ENCODE measurements at regions not wholly inside any gene's neighbourhood (a gene's known extent, or its start where the extent isn't known, plus 50 kb on each side); places are given as distances from the start of the nearest gene placed in this dataset.

DNA sequence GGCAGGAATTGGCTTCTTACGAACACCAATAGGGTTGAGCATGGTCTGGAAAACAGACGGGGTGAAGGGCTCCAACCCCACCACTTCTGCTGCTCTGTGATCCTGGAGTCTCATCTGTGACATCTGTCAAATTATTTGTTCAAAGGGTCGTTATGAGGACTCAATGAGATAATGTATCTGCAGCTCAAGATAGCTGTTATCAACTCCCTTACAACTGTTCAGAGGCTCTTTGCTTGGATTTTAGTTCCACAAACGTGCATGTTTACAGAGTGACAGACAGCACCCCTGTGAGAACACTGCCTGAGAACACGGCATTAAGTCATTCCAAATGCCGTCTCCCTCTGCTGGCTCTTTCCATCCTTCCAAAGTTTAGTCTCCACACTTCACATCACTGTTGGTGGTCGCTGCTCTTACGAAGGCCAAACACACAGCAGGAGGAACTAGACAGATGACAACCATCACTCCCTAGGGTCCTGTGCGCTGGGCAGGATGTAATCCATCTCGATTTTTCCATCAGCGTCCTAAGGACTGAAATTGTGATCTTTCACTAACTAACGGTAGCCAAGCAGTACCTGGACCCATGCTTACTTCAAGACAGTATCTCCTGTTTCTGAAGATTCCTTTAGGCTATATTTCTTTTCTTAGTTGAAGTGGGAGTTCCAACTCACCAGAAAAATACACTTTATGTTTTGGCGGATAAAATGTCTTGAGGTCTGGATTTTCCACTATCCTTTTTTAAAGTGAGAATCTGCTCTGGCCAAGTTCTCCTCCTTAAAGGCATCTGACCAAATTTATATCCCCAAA, 220.3 kb downstream of the ANAPC1 start:
- H3K9ac ChIP-seq (ENCODE audit: insufficient read depth in 1 of 2, low read length in 2 of 2) = no peak overlapping the region
- peaks cover 0 to 19% (median 0%) of the 10 kb centered on the region in 5 donors for H3K4me1 ChIP-seq (ENCODE audit: control insufficient read depth in 5 of 5, insufficient read depth in 5 of 5, low read length in 5 of 5)
- WGBS, 2 donors = 72 to 76% methylated on average over 13 of the region's 13 CpGs
- TF ChIP-seq, protein P1, sequence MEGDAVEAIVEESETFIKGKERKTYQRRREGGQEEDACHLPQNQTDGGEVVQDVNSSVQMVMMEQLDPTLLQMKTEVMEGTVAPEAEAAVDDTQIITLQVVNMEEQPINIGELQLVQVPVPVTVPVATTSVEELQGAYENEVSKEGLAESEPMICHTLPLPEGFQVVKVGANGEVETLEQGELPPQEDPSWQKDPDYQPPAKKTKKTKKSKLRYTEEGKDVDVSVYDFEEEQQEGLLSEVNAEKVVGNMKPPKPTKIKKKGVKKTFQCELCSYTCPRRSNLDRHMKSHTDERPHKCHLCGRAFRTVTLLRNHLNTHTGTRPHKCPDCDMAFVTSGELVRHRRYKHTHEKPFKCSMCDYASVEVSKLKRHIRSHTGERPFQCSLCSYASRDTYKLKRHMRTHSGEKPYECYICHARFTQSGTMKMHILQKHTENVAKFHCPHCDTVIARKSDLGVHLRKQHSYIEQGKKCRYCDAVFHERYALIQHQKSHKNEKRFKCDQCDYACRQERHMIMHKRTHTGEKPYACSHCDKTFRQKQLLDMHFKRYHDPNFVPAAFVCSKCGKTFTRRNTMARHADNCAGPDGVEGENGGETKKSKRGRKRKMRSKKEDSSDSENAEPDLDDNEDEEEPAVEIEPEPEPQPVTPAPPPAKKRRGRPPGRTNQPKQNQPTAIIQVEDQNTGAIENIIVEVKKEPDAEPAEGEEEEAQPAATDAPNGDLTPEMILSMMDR (IDR thresholded peaks at IDR 0.05; ENCODE audit: control extremely low read depth, extremely low read depth) = no peak
- no peak overlapping the region for H3K27ac ChIP-seq (ENCODE audit: low read depth in 1 of 2, low read length in 1 of 2)
- no peaks in the 10 kb centered on the region for H3K36me3 ChIP-seq (ENCODE audit: control insufficient read depth in 4 of 4, insufficient read depth in 4 of 4, low read length in 4 of 4)
- H3K27me3 ChIP-seq (ENCODE audit: control insufficient read depth in 3 of 3, insufficient read depth in 3 of 3, low read length in 2 of 3) = no peaks in the 10 kb centered on the region
- H3K4me3 ChIP-seq = no peak overlapping the region
- ATAC-seq (ENCODE audit: insufficient read depth, low FRiP score) (no peak), DNase-seq (peak; percentile 46 to 79 (median 66))
- peaks cover 0 to 2% (median 0%) of the 10 kb centered on the region in 4 donors for H3K9me3 ChIP-seq (ENCODE audit: control insufficient read depth in 4 of 4, insufficient read depth in 3 of 4, low read length in 3 of 4)

GRCh38 chr2:111664275-111664850, 219.6 kb downstream of the ANAPC1 start:
- WGBS, 2 donors = 79 to 83% methylated on average over 4 of the region's 4 CpGs
- no peaks in the 10 kb centered on the region for H3K36me3 ChIP-seq (ENCODE audit: control insufficient read depth in 4 of 4, insufficient read depth in 4 of 4, low read length in 4 of 4)
- DNase-seq (no peak), ATAC-seq (ENCODE audit: insufficient read depth, low FRiP score) (no peak)
- H3K9me3 ChIP-seq (ENCODE audit: control insufficient read depth in 4 of 4, insufficient read depth in 3 of 4, low read length in 3 of 4) = peaks cover 0 to 2% (median 0%) of the 10 kb centered on the region in 4 donors
- H3K27me3 ChIP-seq (ENCODE audit: control insufficient read depth in 3 of 3, insufficient read depth in 3 of 3, low read length in 2 of 3) = no peaks in the 10 kb centered on the region
- H3K4me3 ChIP-seq = no peak overlapping the region
- H3K4me1 ChIP-seq (ENCODE audit: control insufficient read depth in 5 of 5, insufficient read depth in 5 of 5, low read length in 5 of 5) = peaks cover 0 to 19% (median 0%) of the 10 kb centered on the region in 5 donors
- H3K27ac ChIP-seq (ENCODE audit: low read depth in 1 of 2, low read length in 1 of 2) = no peak overlapping the region
- TF ChIP-seq, protein P1 (IDR thresholded peaks at IDR 0.05; ENCODE audit: control extremely low read depth, extremely low read depth) = no peak
- no peak overlapping the region for H3K9ac ChIP-seq (ENCODE audit: insufficient read depth in 1 of 2, low read length in 2 of 2)

DNA sequence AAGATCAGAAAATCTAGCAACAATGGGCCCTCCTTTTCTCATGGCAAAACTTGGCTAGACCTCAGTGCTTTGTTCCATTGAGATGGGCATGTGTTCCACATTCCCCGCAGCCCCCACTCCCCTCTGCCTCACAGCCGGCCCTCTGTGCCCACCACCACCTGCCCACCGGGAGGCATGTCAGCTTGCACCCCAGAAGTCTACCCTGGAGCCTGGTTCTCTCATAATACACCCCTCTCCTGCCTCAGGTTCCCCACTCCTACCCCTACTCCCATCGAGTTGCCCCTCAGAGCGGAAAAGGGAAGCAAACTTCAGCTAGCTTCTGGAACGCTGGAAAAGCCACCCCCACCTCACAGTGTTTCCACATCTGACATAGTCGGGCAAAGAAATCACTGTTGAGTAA, 219.0 kb downstream of the ANAPC1 start:
- H3K9me3 ChIP-seq (ENCODE audit: control insufficient read depth in 4 of 4, insufficient read depth in 3 of 4, low read length in 3 of 4) = peaks cover 0 to 2% (median 0%) of the 10 kb centered on the region in 4 donors
- H3K36me3 ChIP-seq (ENCODE audit: control insufficient read depth in 4 of 4, insufficient read depth in 4 of 4, low read length in 4 of 4) = no peaks in the 10 kb centered on the region
- peaks cover 0 to 19% (median 0%) of the 10 kb centered on the region in 5 donors for H3K4me1 ChIP-seq (ENCODE audit: control insufficient read depth in 5 of 5, insufficient read depth in 5 of 5, low read length in 5 of 5)
- no peak overlapping the region for H3K27ac ChIP-seq (ENCODE audit: low read depth in 1 of 2, low read length in 1 of 2)
- TF ChIP-seq, protein P1 (IDR thresholded peaks at IDR 0.05; ENCODE audit: control extremely low read depth, extremely low read depth) = no peak
- WGBS, 2 donors = 82 to 89% methylated on average over 7 of the region's 7 CpGs
- H3K27me3 ChIP-seq (ENCODE audit: control insufficient read depth in 3 of 3, insufficient read depth in 3 of 3, low read length in 2 of 3) = no peaks in the 10 kb centered on the region
- H3K4me3 ChIP-seq = no peak overlapping the region
- no peak for DNase-seq
- ATAC-seq (ENCODE audit: insufficient read depth, low FRiP score) = no peak
- no peak overlapping the region for H3K9ac ChIP-seq (ENCODE audit: insufficient read depth in 1 of 2, low read length in 2 of 2)

Measured in lung (tissue), 11 donors.